H1 (cell line): ENCODE measurements at regions not wholly inside any gene's neighbourhood (a gene's known extent, or its start where the extent isn't known, plus 50 kb on each side); places are given as distances from the start of the nearest gene placed in this dataset.

ENCODE experiments used
- CTCF ChIA-PET: fragments of 300-600 bp; sonication (Branson Sonifier 250); formaldehyde crosslinking; loops from one replicate; lab custom pipeline; 2021; ENCODE audit not compliant: partially characterized antibody; lab: Charles Lee
- POLR2A ChIA-PET: fragments of 300-600 bp; sonication (Branson Sonifier 250); formaldehyde crosslinking; loops from one replicate; lab custom pipeline; 2021; ENCODE audit warnings: inconsistent platforms; ENCODE audit not compliant: partially characterized antibody; lab: Charles Lee
- DNase-seq, 2 experiments: peaks; one replicate each; pipeline versions ENCODE4 v3.0.0 to v3.0.0-alpha.2; 2010 to 2022; ENCODE audit warnings: low spot score in 2 of 2, low read depth in 1 of 2, mixed read lengths in 1 of 2
- FAIRE-seq: peaks from 2 replicates; lab custom pipeline; 2011; peaks lifted over from hg19 to GRCh38; lab: Jason Lieb, UNC
- H2AFZ ChIP-seq: 2 replicates; pipeline ENCODE4 v1.8.1; 2012; ENCODE audit warnings: low read length, inconsistent platforms
- H2AK5ac ChIP-seq: 2 replicates; pipeline ENCODE4 v1.6.1; 2013; ENCODE audit warnings: low read depth, low read length
- H2BK120ac ChIP-seq: replicated peaks from 2 replicates; pipeline ENCODE3; 2013; ENCODE audit warnings: low read depth, low read length, inconsistent platforms
- H2BK12ac ChIP-seq: 2 replicates; pipeline ENCODE4 v1.6.1; 2013; ENCODE audit warnings: low read depth, low read length
- H2BK15ac ChIP-seq: 2 replicates; pipeline ENCODE4 v1.6.1; 2013; ENCODE audit warnings: low read length
- H2BK20ac ChIP-seq: 2 replicates; pipeline ENCODE4 v1.6.1; 2013; ENCODE audit warnings: low read length
- H2BK5ac ChIP-seq: 2 replicates; pipeline ENCODE4 v1.6.1; 2013; ENCODE audit warnings: low read depth, low read length
- H3K14ac ChIP-seq: 2 replicates; pipeline ENCODE4 v1.6.1; 2013; ENCODE audit warnings: inconsistent platforms; ENCODE audit not compliant: insufficient read length
- H3K18ac ChIP-seq: 2 replicates; pipeline ENCODE4 v1.6.1; 2013; ENCODE audit warnings: low read length; ENCODE audit errors: extremely low read depth
- H3K23ac ChIP-seq: 2 replicates; pipeline ENCODE4 v1.6.1; 2013; ENCODE audit warnings: inconsistent platforms; ENCODE audit not compliant: insufficient read length
- H3K23me2 ChIP-seq: 2 replicates; pipeline ENCODE4 v1.6.1; 2013; ENCODE audit warnings: low read depth, low read length
- H3K27ac ChIP-seq: 2 replicates; pipeline ENCODE4 v1.6.1; 2011; ENCODE audit warnings: low read depth, low read length, inconsistent platforms
- H3K27me3 ChIP-seq, 4 experiments: replicated peaks in 1 of 4; 1 replicate in 1 of 4; 2 replicates in 3 of 4; pipeline versions ENCODE4 v1.6.1 to v1.8.1; 2011 to 2013; ENCODE audit warnings: low read length in 3 of 4, mild to moderate bottlenecking in 3 of 4, inconsistent platforms in 2 of 4, mixed read lengths in 2 of 4, moderate library complexity in 1 of 4; ENCODE audit not compliant: control insufficient read depth in 3 of 4, insufficient read depth in 3 of 4; ENCODE audit errors: extremely low read depth in 1 of 4
- H3K36me3 ChIP-seq, 4 experiments: 2 replicates each; pipeline versions ENCODE4 v1.6.1 to v1.8.1; 2011 to 2013; ENCODE audit warnings: mild to moderate bottlenecking in 4 of 4, low read length in 3 of 4, moderate library complexity in 2 of 4, control low read depth in 1 of 4, inconsistent platforms in 1 of 4; ENCODE audit not compliant: insufficient read depth in 4 of 4, control insufficient read depth in 2 of 4
- H3K4ac ChIP-seq: replicated peaks from 2 replicates; pipeline ENCODE3; 2013; ENCODE audit warnings: low read length, low read depth, mixed read lengths, inconsistent platforms; ENCODE audit not compliant: insufficient read length
- H3K4me1 ChIP-seq, 4 experiments: replicated peaks in 1 of 4; 1 replicate in 1 of 4; 2 replicates in 3 of 4; pipeline versions ENCODE4 v1.6.1 to v1.8.1; 2011 to 2013; ENCODE audit warnings: low read length in 3 of 4, inconsistent platforms in 2 of 4, mixed read lengths in 1 of 4; ENCODE audit not compliant: insufficient read depth in 4 of 4, control insufficient read depth in 3 of 4
- H3K4me2 ChIP-seq, 2 experiments: 2 replicates each; pipeline versions ENCODE4 v1.6.1 to v1.8.1; 2011 to 2013; ENCODE audit warnings: low read depth in 2 of 2, low read length in 2 of 2, control low read depth in 1 of 2, inconsistent platforms in 1 of 2, mild to moderate bottlenecking in 1 of 2; ENCODE audit not compliant: insufficient read depth in 1 of 2
- H3K4me3 ChIP-seq, 4 experiments: fragments of 200-600, 300-600 bp in 1 of 4; sonication (generic), shearing (Covaris generic), sonication (Bioruptor Twin) in 1 of 4; 2 replicates each; pipeline versions ENCODE4 v1.5.1 to v1.8.1; 2011 to 2016; ENCODE audit warnings: low read length in 4 of 4, low read depth in 3 of 4, control low read depth in 2 of 4, inconsistent platforms in 2 of 4, mild to moderate bottlenecking in 2 of 4, mixed read lengths in 1 of 4, moderate library complexity in 1 of 4; ENCODE audit not compliant: insufficient read depth in 2 of 4; ENCODE audit errors: extremely low read depth in 1 of 4
- H3K56ac ChIP-seq: replicated peaks from 2 replicates; pipeline ENCODE3; 2013; ENCODE audit warnings: low read depth, mild to moderate bottlenecking, mixed read lengths, low read length, inconsistent platforms; ENCODE audit not compliant: insufficient read length
- H3K79me1 ChIP-seq: 2 replicates; pipeline ENCODE4 v1.6.1; 2013; ENCODE audit warnings: low read depth, low read length, control low read depth
- H3K79me2 ChIP-seq, 2 experiments: 2 replicates each; pipeline versions ENCODE4 v1.6.1 to v1.8.1; 2012 to 2013; ENCODE audit warnings: low read length in 2 of 2, mild to moderate bottlenecking in 2 of 2, inconsistent platforms in 1 of 2; ENCODE audit not compliant: insufficient read depth in 2 of 2, control insufficient read depth in 1 of 2
- H3K9ac ChIP-seq, 4 experiments: replicated peaks in 1 of 4; 1 replicate in 1 of 4; 2 replicates in 3 of 4; pipeline versions ENCODE4 v1.6.1 to v1.8.1; 2011 to 2013; ENCODE audit warnings: low read depth in 3 of 4, low read length in 3 of 4, control low read depth in 2 of 4, mild to moderate bottlenecking in 2 of 4, moderate library complexity in 2 of 4, inconsistent platforms in 1 of 4; ENCODE audit errors: extremely low read depth in 1 of 4
- H3K9me3 ChIP-seq, 2 experiments: 2 replicates each; pipeline versions ENCODE4 v1.6.1 to v1.8.1; 2012 to 2013; ENCODE audit warnings: mild to moderate bottlenecking in 2 of 2, moderate library complexity in 2 of 2, control low read depth in 1 of 2, inconsistent platforms in 1 of 2, low read depth in 1 of 2, low read length in 1 of 2, mixed read lengths in 1 of 2; ENCODE audit not compliant: insufficient read depth in 2 of 2
- H4K20me1 ChIP-seq, 2 experiments: replicated peaks in 1 of 2; 2 replicates each; pipeline versions ENCODE3 to v1.8.1; 2011 to 2013; ENCODE audit warnings: inconsistent platforms in 2 of 2, low read length in 2 of 2, mild to moderate bottlenecking in 1 of 2; ENCODE audit not compliant: insufficient read depth in 2 of 2, control insufficient read depth in 1 of 2
- H4K5ac ChIP-seq: 2 replicates; pipeline ENCODE4 v1.6.1; 2013; ENCODE audit warnings: low read length, low read depth, mixed read lengths, inconsistent platforms; ENCODE audit not compliant: insufficient read length
- H4K8ac ChIP-seq: 2 replicates; pipeline ENCODE4 v1.8.0; 2013; ENCODE audit warnings: mild to moderate bottlenecking, moderate library complexity, low read length, inconsistent platforms; ENCODE audit not compliant: insufficient read depth; ENCODE audit errors: extremely low read depth
- H4K91ac ChIP-seq: replicated peaks from 2 replicates; pipeline ENCODE3; 2013; ENCODE audit warnings: low read length, mixed read lengths, inconsistent platforms; ENCODE audit not compliant: insufficient read length
- BCL11A ChIP-seq, 2 experiments: IDR thresholded peaks; one replicate each; pipeline ENCODE4 v1.6.1; 2011; ENCODE audit warnings: low read depth in 2 of 2, low read length in 2 of 2, mild to moderate bottlenecking in 2 of 2
- CHD1 ChIP-seq: IDR thresholded peaks from 2 replicates; pipeline ENCODE4 v1.6.1; 2012; ENCODE audit warnings: low read depth, low read length, improper control_type of control experiment
- CREB1 ChIP-seq: IDR thresholded peaks from 2 replicates; pipeline ENCODE4 v1.6.1; 2012; ENCODE audit warnings: inconsistent platforms
- EGR1 ChIP-seq: IDR thresholded peaks from 2 replicates; pipeline ENCODE4 v1.6.1; 2011; ENCODE audit warnings: low read depth, low read length, borderline replicate concordance
- EP300 ChIP-seq, 2 experiments: IDR thresholded peaks; 1 replicate in 1 of 2; 2 replicates in 1 of 2; pipeline ENCODE4 v1.6.1; 2011 to 2012; ENCODE audit warnings: low read depth in 2 of 2, low read length in 2 of 2, mild to moderate bottlenecking in 2 of 2, borderline replicate concordance in 1 of 2, inconsistent platforms in 1 of 2, moderate library complexity in 1 of 2
- JUN ChIP-seq: IDR thresholded peaks from 2 replicates; pipeline ENCODE4 v1.6.1; 2011; ENCODE audit warnings: low read depth, mild to moderate bottlenecking, improper control_type of control experiment, low read length
- KDM1A ChIP-seq: fragments of 200-600, 300-600 bp; sonication (generic); IDR thresholded peaks from 2 replicates; pipeline ENCODE4 v1.7.1; 2016; ENCODE audit warnings: mild to moderate bottlenecking, low read length, borderline replicate concordance
- KDM5A ChIP-seq: fragments of 200-600 bp; IDR thresholded peaks from 2 replicates; pipeline ENCODE4 v1.7.1; 2012; ENCODE audit warnings: mild to moderate bottlenecking, low read length, inconsistent platforms, mixed read lengths
- NANOG ChIP-seq: IDR thresholded peaks from 2 replicates; pipeline ENCODE4 v1.6.1; 2011; ENCODE audit warnings: low read length, low read depth, mild to moderate bottlenecking, inconsistent platforms; ENCODE audit not compliant: insufficient read depth, poor library complexity, severe bottlenecking
- USF2 ChIP-seq: IDR thresholded peaks from 2 replicates; pipeline ENCODE4 v1.6.1; 2011; ENCODE audit warnings: low read length, improper control_type of control experiment
- WGBS, 2 experiments: shearing (Covaris generic) in 1 of 2; methylation state at CpG; one replicate each; pipeline versions ENCODE4 v1.1.6 to v1.1.7; 2013 to 2015; ENCODE audit warnings: low lambda C conversion rate in 2 of 2, mixed read lengths in 2 of 2, inconsistent platforms in 1 of 2, low coverage in 1 of 2, missing lambda C conversion rate in 1 of 2; ENCODE audit not compliant: insufficient replicate concordance in 2 of 2, insufficient coverage in 1 of 2, insufficient read length in 1 of 2; ENCODE audit errors: extremely low coverage in 1 of 2, missing lambda C conversion rate in 1 of 2; 5-methylcytosine and 5-hydroxymethylcytosine counted together
- TF ChIP-seq, protein P1 (sequence below), 3 experiments: IDR thresholded peaks; 1 replicate in 2 of 3; 2 replicates in 1 of 3; pipeline versions ENCODE4 v1.5.1 to v1.6.1; 2011; ENCODE audit warnings: low read length in 3 of 3, mild to moderate bottlenecking in 3 of 3, inconsistent platforms in 2 of 3, low read depth in 1 of 3, moderate library complexity in 1 of 3; ENCODE audit not compliant: insufficient read depth in 1 of 3; ENCODE audit errors: control extremely low read depth in 1 of 3

DNA sequence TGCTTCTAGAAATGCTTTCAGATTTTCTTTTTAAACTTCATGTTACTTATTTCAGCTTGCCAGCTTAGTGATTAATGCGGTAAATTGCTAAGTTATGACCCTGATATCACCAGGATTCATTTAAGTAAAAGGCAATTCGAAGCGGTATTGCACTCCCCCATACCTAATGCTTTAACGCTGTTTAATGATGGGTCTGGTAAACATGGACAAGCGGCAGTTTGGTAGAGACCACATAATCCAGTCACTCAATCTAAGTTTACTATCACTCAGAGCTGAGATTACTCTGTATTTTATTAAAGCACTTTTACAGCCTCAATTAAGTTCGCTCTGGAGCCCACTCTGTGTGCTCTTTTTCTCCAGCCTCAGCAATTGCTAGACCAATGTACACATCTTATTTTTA lies 118.2 kb upstream of the SCN7A start:
- Histone ChIP-seq H3K23me2 (no peaks in the 10 kb centered on the region), H2BK120ac (no peak overlapping the region), H2BK15ac (no peak overlapping the region), H2AK5ac (no peak overlapping the region), H2BK20ac (no peak overlapping the region), H3K18ac (no peak overlapping the region), H3K27ac (no peak overlapping the region), H3K4me2 (no peak overlapping the region), H3K4me1 (peaks cover 0 to 10% (median 3%) of the 10 kb centered on the region in 4 experiments; a peak in 6 of 7 replicates), H3K9ac (no peak overlapping the region), H3K79me1 (no peaks in the 10 kb centered on the region), H2BK12ac (no peak overlapping the region), H4K91ac (no peak overlapping the region), H3K23ac (no peak overlapping the region), H3K4me3 (no peak overlapping the region), H3K4ac (no peak overlapping the region), H3K79me2 (no peaks in the 10 kb centered on the region), H2AFZ (no peak overlapping the region), H4K8ac (no peak overlapping the region), H4K5ac (no peak overlapping the region), H3K56ac (no peak overlapping the region), H3K14ac (no peak overlapping the region), H3K27me3 (peaks cover 0 to 2% (median 0%) of the 10 kb centered on the region in 4 experiments; a peak in 1 of 7 replicates), H2BK5ac (no peak overlapping the region), H4K20me1 (no peaks in the 10 kb centered on the region), H3K36me3 (no peaks in the 10 kb centered on the region), H3K9me3 (no peaks in the 10 kb centered on the region)
- DNase-seq (no peak), FAIRE-seq (no peak)
- WGBS, 2 experiments: 91% methylated on average over 6 of the region's 6 CpGs; no CpG with 5 or more reads in 1 of the 2 experiments
- ChIA-PET CTCF (interaction anchor here (0.6 to 4.7 kb wide), 6 partner anchors 8 to 132 kb away, joined by 3 to 47 read pairs (median 6); no protein-coding TSS in a partner anchor), POLR2A (no interaction called here)
- no peak for TF ChIP-seq BCL11A (IDR thresholded peaks at IDR 0.05; ENCODE audit: low read depth in 2 of 2, low read length in 2 of 2)
- TF ChIP-seq EP300 (IDR thresholded peaks at IDR 0.05; ENCODE audit: borderline replicate concordance in 1 of 2, low read depth in 2 of 2, low read length in 2 of 2): no peak
- TF ChIP-seq CREB1: no peak
- TF ChIP-seq JUN: no peak
- TF ChIP-seq EGR1: no peak
- no peak for TF ChIP-seq KDM1A
- TF ChIP-seq KDM5A: no peak
- TF ChIP-seq USF2: no peak
- TF ChIP-seq, protein P1, sequence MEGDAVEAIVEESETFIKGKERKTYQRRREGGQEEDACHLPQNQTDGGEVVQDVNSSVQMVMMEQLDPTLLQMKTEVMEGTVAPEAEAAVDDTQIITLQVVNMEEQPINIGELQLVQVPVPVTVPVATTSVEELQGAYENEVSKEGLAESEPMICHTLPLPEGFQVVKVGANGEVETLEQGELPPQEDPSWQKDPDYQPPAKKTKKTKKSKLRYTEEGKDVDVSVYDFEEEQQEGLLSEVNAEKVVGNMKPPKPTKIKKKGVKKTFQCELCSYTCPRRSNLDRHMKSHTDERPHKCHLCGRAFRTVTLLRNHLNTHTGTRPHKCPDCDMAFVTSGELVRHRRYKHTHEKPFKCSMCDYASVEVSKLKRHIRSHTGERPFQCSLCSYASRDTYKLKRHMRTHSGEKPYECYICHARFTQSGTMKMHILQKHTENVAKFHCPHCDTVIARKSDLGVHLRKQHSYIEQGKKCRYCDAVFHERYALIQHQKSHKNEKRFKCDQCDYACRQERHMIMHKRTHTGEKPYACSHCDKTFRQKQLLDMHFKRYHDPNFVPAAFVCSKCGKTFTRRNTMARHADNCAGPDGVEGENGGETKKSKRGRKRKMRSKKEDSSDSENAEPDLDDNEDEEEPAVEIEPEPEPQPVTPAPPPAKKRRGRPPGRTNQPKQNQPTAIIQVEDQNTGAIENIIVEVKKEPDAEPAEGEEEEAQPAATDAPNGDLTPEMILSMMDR (IDR thresholded peaks at IDR 0.05; ENCODE audit: control extremely low read depth in 1 of 3, insufficient read depth in 1 of 3, low read depth in 1 of 3, low read length in 3 of 3): no peak
- no peak for TF ChIP-seq NANOG
- no peak for TF ChIP-seq CHD1
